Gastroesophageal sphincter (tissue), 4 donors: ENCODE measurements at regions not wholly inside any gene's neighbourhood (a gene's known extent, or its start where the extent isn't known, plus 50 kb on each side); places are given as distances from the start of the nearest gene placed in this dataset.

ENCODE experiments used
- ATAC-seq: fragments of 150-250 bp; one replicate; pipeline ENCODE4 v1.9.1; 2016; ENCODE audit warnings: mild to moderate bottlenecking, moderate library complexity
- H3K27ac ChIP-seq, 4 donors: fragments of 200-600 bp; sonication (generic) in 3 of 4; 1 replicate in 3 of 4; 2 replicates in 1 of 4; pipeline ENCODE4 v1.5.1; 2016 to 2019
- H3K27me3 ChIP-seq: fragments of 200-600 bp; sonication (generic); one replicate; pipeline ENCODE4 v1.5.1; 2019
- H3K36me3 ChIP-seq, 2 donors: fragments of 200-600 bp; sonication (generic); one replicate each; pipeline ENCODE4 v1.5.1; 2019; ENCODE audit warnings: control low read depth in 1 of 2
- H3K4me1 ChIP-seq, 3 donors: fragments of 200-600 bp; sonication (generic); 1 replicate in 2 of 3; 2 replicates in 1 of 3; pipeline ENCODE4 v1.5.1; 2016 to 2019; ENCODE audit warnings: control low read depth in 2 of 3
- H3K4me3 ChIP-seq, 2 donors: fragments of 200-600 bp; sonication (generic); one replicate each; pipeline ENCODE4 v1.5.1; 2019; ENCODE audit warnings: mild to moderate bottlenecking in 1 of 2, moderate library complexity in 1 of 2
- H3K9me3 ChIP-seq, 3 donors: fragments of 200-600 bp; sonication (generic); one replicate each; pipeline ENCODE4 v1.5.1; 2017 to 2019; ENCODE audit warnings: control low read depth in 2 of 3
- EP300 ChIP-seq: sonication (generic); formaldehyde crosslinking; IDR thresholded peaks from one replicate; pipeline ENCODE4 v1.6.1; 2017; ENCODE audit warnings: antibody characterized with exemption, mild to moderate bottlenecking
- POLR2A ChIP-seq, 2 donors: fragments of 450-650 bp; IDR thresholded peaks; one replicate each; pipeline ENCODE4 v1.6.1; 2017; ENCODE audit warnings: antibody characterized with exemption in 2 of 2, mild to moderate bottlenecking in 2 of 2, moderate library complexity in 1 of 2
- POLR2AphosphoS5 ChIP-seq: sonication (generic); formaldehyde crosslinking; IDR thresholded peaks from one replicate; pipeline ENCODE4 v1.6.1; 2017; ENCODE audit warnings: antibody characterized with exemption
- WGBS, 2 donors: methylation state at CpG; one replicate each; pipeline ENCODE4 v1.1.5; 2018; ENCODE audit warnings: low coverage in 1 of 2; 5-methylcytosine and 5-hydroxymethylcytosine counted together
- TF ChIP-seq, protein P1 (sequence below), 4 experiments: fragments of 200-600 bp in 2 of 4; fragments of 450-650 bp in 2 of 4; sonication (generic) in 1 of 4; IDR thresholded peaks; one replicate each; pipeline ENCODE4 v1.5.1; 2017 to 2019; ENCODE audit warnings: antibody characterized with exemption in 4 of 4, mild to moderate bottlenecking in 2 of 4, moderate library complexity in 2 of 4

- TF ChIP-seq POLR2A (IDR thresholded peaks at IDR 0.05) (no peak), EP300 (no peak), POLR2AphosphoS5 (no peak)
- TF ChIP-seq, protein P1, sequence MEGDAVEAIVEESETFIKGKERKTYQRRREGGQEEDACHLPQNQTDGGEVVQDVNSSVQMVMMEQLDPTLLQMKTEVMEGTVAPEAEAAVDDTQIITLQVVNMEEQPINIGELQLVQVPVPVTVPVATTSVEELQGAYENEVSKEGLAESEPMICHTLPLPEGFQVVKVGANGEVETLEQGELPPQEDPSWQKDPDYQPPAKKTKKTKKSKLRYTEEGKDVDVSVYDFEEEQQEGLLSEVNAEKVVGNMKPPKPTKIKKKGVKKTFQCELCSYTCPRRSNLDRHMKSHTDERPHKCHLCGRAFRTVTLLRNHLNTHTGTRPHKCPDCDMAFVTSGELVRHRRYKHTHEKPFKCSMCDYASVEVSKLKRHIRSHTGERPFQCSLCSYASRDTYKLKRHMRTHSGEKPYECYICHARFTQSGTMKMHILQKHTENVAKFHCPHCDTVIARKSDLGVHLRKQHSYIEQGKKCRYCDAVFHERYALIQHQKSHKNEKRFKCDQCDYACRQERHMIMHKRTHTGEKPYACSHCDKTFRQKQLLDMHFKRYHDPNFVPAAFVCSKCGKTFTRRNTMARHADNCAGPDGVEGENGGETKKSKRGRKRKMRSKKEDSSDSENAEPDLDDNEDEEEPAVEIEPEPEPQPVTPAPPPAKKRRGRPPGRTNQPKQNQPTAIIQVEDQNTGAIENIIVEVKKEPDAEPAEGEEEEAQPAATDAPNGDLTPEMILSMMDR (IDR thresholded peaks at IDR 0.05) = no peak
- WGBS, 2 donors = 84 to 97% methylated on average over 3 of the region's 3 CpGs
- H3K4me1 ChIP-seq = peaks cover 0 to 5% (median 0%) of the 10 kb centered on the region in 3 donors
- no peaks in the 10 kb centered on the region for H3K36me3 ChIP-seq
- no peaks in the 10 kb centered on the region for H3K9me3 ChIP-seq
- no peaks in the 10 kb centered on the region for H3K27me3 ChIP-seq
- ATAC-seq = no peak
- H3K27ac ChIP-seq = no peak overlapping the region
- no peak overlapping the region for H3K4me3 ChIP-seq
These were observed 437.4 kb downstream of the EPHA4 start for GRCh38 chr2:221134718-221135117.

DNA sequence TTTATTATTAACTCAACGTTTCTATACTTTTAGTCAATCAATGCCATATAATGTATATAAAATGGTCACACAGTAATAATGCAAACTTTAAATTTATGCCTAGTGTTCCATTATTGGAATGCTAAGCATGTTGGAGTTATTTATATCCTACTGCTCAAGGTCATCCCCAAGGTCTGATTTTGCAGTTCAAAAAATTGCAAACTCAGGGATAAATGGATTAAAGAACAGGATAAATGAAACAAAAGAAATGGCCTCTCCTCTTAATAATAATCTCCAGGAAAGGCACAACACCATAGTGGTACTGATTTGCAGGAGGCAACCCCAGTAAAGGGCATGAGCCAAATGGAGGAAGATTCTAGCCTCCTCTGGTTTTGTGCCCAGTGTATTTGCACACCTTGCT is 436.4 kb downstream of the EPHA4 start:
- no peak for ATAC-seq
- no peak for TF ChIP-seq EP300
- TF ChIP-seq, protein P1 (IDR thresholded peaks at IDR 0.05) = no peak
- no peak for TF ChIP-seq POLR2A (IDR thresholded peaks at IDR 0.05)
- TF ChIP-seq POLR2AphosphoS5 = no peak
- 27 to 40% methylated on average over 1 of the region's 1 CpG for WGBS, 2 donors
- no peak overlapping the region for H3K27ac ChIP-seq
- H3K4me1 ChIP-seq = peaks cover 0 to 5% (median 0%) of the 10 kb centered on the region in 3 donors
- H3K27me3 ChIP-seq = no peaks in the 10 kb centered on the region
- no peaks in the 10 kb centered on the region for H3K9me3 ChIP-seq
- H3K36me3 ChIP-seq = no peaks in the 10 kb centered on the region
- no peak overlapping the region for H3K4me3 ChIP-seq

GRCh38 chr2:221137385-221137784 is 434.7 kb downstream of the EPHA4 start:
- Histone ChIP-seq H3K9me3 (no peaks in the 10 kb centered on the region), H3K4me3 (no peak overlapping the region), H3K27ac (no peak overlapping the region), H3K27me3 (no peaks in the 10 kb centered on the region), H3K36me3 (no peaks in the 10 kb centered on the region), H3K4me1 (peaks cover 0 to 5% (median 0%) of the 10 kb centered on the region in 3 donors)
- 70 to 79% methylated on average over 2 of the region's 2 CpGs for WGBS, 2 donors
- no peak for TF ChIP-seq POLR2A (IDR thresholded peaks at IDR 0.05)
- TF ChIP-seq EP300 = no peak
- TF ChIP-seq, protein P1 (IDR thresholded peaks at IDR 0.05) = no peak
- TF ChIP-seq POLR2AphosphoS5 = no peak
- no peak for ATAC-seq

- H3K4me1 ChIP-seq = no peaks in the 10 kb centered on the region
- no peak for ATAC-seq
- TF ChIP-seq, protein P1 (IDR thresholded peaks at IDR 0.05) = no peak
- TF ChIP-seq POLR2AphosphoS5 (no peak), EP300 (no peak), POLR2A (IDR thresholded peaks at IDR 0.05) (no peak)
- WGBS, 2 donors = 92 to 100% methylated on average over 2 to 6 of the region's 7 CpGs
- no peak overlapping the region for H3K27ac ChIP-seq
- H3K27me3 ChIP-seq = no peaks in the 10 kb centered on the region
- H3K36me3 ChIP-seq = no peaks in the 10 kb centered on the region
- H3K9me3 ChIP-seq = peaks cover 0 to 4% (median 0%) of the 10 kb centered on the region in 3 donors
- H3K4me3 ChIP-seq = no peak overlapping the region
These were observed 429.8 kb downstream of the EPHA4 start for GRCh38 chr2:221142341-221142740.

GRCh38 chr2:221143231-221143630 is 428.9 kb downstream of the EPHA4 start:
- no peak for ATAC-seq
- Histone ChIP-seq H3K27ac (no peak overlapping the region), H3K27me3 (no peaks in the 10 kb centered on the region), H3K9me3 (peaks cover 0 to 4% (median 0%) of the 10 kb centered on the region in 3 donors), H3K36me3 (no peaks in the 10 kb centered on the region), H3K4me3 (no peak overlapping the region), H3K4me1 (no peaks in the 10 kb centered on the region)
- TF ChIP-seq EP300 (no peak), POLR2AphosphoS5 (no peak), POLR2A (IDR thresholded peaks at IDR 0.05) (no peak)
- TF ChIP-seq, protein P1 (IDR thresholded peaks at IDR 0.05) = no peak
- 60 to 69% methylated on average over 2 of the region's 2 CpGs for WGBS, 2 donors
